BJ (cell line): ENCODE measurements at regions not wholly inside any gene's neighbourhood (a gene's known extent, or its start where the extent isn't known, plus 50 kb on each side); places are given as distances from the start of the nearest gene placed in this dataset.

ENCODE experiments used
- CTCF ChIA-PET: fragments of 350-600 bp; formaldehyde crosslinking; extraction: SDS; loops from one replicate; lab custom pipeline; 2021; ENCODE audit warnings: antibody characterized with exemption, inconsistent platforms; lab: Yijun Ruan, JAX
- POLR2A ChIA-PET: fragments of 300-600 bp; sonication (Branson Sonifier 250); formaldehyde crosslinking; extraction: SDS; loops from one replicate; lab custom pipeline; 2021; ENCODE audit warnings: antibody characterized with exemption; lab: Charles Lee
- DNase-seq: peaks from one replicate; pipeline ENCODE4 v3.0.0-alpha.2; 2011; ENCODE audit warnings: low read depth
- H3K27me3 ChIP-seq: 2 replicates; pipeline ENCODE4 v1.6.0; 2011; ENCODE audit warnings: low read length; ENCODE audit not compliant: control insufficient read depth, insufficient read depth
- H3K36me3 ChIP-seq: 2 replicates; pipeline ENCODE4 v1.5.1; 2011; ENCODE audit warnings: low read length; ENCODE audit not compliant: control insufficient read depth, insufficient read depth
- H3K4me3 ChIP-seq: 2 replicates; pipeline ENCODE4 v1.5.1; 2011; ENCODE audit warnings: low read depth, mild to moderate bottlenecking, control low read depth, low read length
- TF ChIP-seq, protein P1 (sequence below): IDR thresholded peaks from 2 replicates; pipeline ENCODE4 v1.5.1; 2011; ENCODE audit warnings: low read depth, mild to moderate bottlenecking, control low read depth, inconsistent platforms, low read length, moderate library complexity; ENCODE audit not compliant: insufficient read depth

- CTCF ChIA-PET = interaction anchor here (0.8 to 3.0 kb wide), 4 partner anchors 12 to 157 kb away, joined by 3 to 10 read pairs (median 4); no protein-coding TSS in a partner anchor
- H3K36me3 ChIP-seq = no peaks in the 10 kb centered on the region
- no peak for DNase-seq
- H3K27me3 ChIP-seq = peaks cover 2% of the 10 kb centered on the region; the same call in 1 of the 2 replicates
- TF ChIP-seq, protein P1, sequence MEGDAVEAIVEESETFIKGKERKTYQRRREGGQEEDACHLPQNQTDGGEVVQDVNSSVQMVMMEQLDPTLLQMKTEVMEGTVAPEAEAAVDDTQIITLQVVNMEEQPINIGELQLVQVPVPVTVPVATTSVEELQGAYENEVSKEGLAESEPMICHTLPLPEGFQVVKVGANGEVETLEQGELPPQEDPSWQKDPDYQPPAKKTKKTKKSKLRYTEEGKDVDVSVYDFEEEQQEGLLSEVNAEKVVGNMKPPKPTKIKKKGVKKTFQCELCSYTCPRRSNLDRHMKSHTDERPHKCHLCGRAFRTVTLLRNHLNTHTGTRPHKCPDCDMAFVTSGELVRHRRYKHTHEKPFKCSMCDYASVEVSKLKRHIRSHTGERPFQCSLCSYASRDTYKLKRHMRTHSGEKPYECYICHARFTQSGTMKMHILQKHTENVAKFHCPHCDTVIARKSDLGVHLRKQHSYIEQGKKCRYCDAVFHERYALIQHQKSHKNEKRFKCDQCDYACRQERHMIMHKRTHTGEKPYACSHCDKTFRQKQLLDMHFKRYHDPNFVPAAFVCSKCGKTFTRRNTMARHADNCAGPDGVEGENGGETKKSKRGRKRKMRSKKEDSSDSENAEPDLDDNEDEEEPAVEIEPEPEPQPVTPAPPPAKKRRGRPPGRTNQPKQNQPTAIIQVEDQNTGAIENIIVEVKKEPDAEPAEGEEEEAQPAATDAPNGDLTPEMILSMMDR = no peak
- POLR2A ChIA-PET = no interaction called here
- no peak overlapping the region for H3K4me3 ChIP-seq
Measured at GRCh38 chr18:59839246-59839645, 60.5 kb upstream of the PMAIP1 start.

- POLR2A ChIA-PET = no interaction called here
- CTCF ChIA-PET = interaction anchor here (0.6 to 4.0 kb wide), 13 partner anchors 11 to 717 kb away, joined by 3 to 22 read pairs (median 4); partner anchors contain the start of gene PMAIP1
- Histone ChIP-seq H3K27me3 (peaks cover 2% of the 10 kb centered on the region; the same call in 1 of the 2 replicates), H3K36me3 (no peaks in the 10 kb centered on the region), H3K4me3 (no peak overlapping the region)
- TF ChIP-seq, protein P1 = peak; percentile 91
- no peak for DNase-seq
Measured at GRCh38 chr18:59837586-59837985, 62.2 kb upstream of the PMAIP1 start.

DNA sequence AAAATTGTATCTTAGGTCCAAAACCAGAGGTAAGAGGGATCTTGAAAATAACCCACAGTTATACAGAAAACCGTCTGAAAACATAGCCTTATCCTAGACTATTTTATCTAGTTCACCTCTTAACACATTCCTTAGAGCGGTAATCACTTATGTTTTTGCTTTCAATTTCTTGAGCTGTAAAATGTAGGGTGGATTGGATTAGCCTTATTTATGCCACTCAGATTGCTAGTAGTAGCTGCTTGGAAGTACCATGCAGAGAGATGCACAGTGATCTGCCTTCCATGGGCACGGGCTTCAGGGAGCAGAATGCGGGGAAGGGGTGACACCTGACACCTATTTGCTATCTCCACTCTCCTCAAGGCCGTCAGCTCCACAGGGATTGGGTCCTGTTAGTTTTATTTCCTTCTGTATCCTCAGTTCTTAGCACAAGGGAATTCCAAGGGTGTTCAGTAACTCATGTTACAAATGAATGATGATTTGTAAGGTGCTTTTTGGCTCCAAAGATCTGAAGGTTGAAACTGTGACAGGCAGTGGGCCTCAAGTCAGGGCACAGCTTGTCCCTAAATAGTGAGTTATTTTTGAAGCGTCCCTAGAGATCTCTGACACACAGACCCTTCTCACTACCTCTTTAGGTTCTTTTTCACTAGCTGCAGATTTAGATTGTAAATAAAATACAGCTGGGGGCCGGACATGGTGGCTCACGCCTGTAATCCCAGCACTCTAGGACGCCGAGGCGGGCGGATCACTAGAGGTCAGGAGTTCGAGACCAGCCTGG, 64.0 kb upstream of the PMAIP1 start:
- H3K27me3 ChIP-seq = peaks cover 5% of the 10 kb centered on the region
- CTCF ChIA-PET = interaction anchor here (1.0 to 4.0 kb wide), 15 partner anchors 8 to 1617 kb away, joined by 3 to 22 read pairs (median 5); partner anchors contain the start of gene CCBE1
- no peaks in the 10 kb centered on the region for H3K36me3 ChIP-seq
- TF ChIP-seq, protein P1 = no peak
- POLR2A ChIA-PET = no interaction called here
- no peak overlapping the region for H3K4me3 ChIP-seq
- no peak for DNase-seq

DNA sequence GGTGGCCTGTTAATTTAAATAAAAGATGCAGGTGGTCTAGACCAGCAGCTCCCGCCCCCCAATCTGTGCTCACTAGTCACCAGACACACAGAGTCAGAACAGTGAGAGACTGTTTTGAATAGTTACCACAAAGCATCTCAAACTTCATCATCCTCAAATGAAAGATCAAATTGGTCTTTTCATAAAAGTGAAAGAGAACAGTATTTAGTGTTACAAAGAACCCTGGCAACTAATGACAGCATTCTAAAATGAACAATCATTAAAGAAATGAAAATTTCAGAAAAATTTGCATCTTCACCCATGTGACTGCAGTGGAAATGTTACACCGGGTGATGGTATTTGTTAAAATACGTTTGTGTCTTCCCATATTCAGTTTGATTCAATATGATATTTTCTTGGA, 65.5 kb upstream of the PMAIP1 start:
- no peaks in the 10 kb centered on the region for H3K36me3 ChIP-seq
- CTCF ChIA-PET = interaction anchor here (4.0 kb wide), 1 partner anchor 11 kb away, joined by 22 read pairs; no protein-coding TSS in a partner anchor
- DNase-seq = no peak
- POLR2A ChIA-PET = no interaction called here
- H3K27me3 ChIP-seq = peaks cover 5% of the 10 kb centered on the region
- TF ChIP-seq, protein P1 = no peak
- no peak overlapping the region for H3K4me3 ChIP-seq

GRCh38 chr18:59833785-59834184, 66.0 kb upstream of the PMAIP1 start:
- H3K36me3 ChIP-seq = no peaks in the 10 kb centered on the region
- no peak overlapping the region for H3K4me3 ChIP-seq
- CTCF ChIA-PET = no interaction called here
- DNase-seq = no peak
- POLR2A ChIA-PET = no interaction called here
- TF ChIP-seq, protein P1 = no peak
- H3K27me3 ChIP-seq = peaks cover 5% of the 10 kb centered on the region
